ENCODE measurements at regions not wholly inside any gene's neighbourhood (a gene's known extent, or its start where the extent isn't known, plus 50 kb on each side); places are given as distances from the start of the nearest gene placed in this dataset.

DNA sequence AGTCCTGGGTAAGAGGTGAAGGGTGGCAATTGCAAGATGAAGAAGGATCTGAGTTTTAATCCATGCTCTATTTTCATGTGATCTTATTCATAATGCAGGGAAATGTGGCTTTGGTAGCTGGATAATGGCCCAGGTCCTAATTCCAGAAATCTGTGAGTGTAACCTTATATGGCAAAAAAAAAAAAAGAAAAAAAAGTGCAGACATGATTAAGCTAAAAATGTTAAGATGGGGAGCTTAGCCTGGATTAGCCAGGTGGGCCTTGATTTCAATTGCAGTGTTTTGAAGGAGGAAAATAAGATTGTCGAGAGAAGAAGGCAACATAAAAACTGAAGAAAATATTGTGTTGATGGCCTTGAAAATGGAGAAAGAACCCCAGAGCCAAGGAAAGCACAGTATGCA lies 867.7 kb upstream of the HS3ST1 start:
- H3K4me1 ChIP-seq, result no peaks in the 10 kb centered on the region
- Mint-ChIP-seq H3K27ac (ENCODE audit: unreplicated experiment) (no peak overlapping the region), H3K36me3 (ENCODE audit: insufficient read depth, unreplicated experiment) (no peaks in the 10 kb centered on the region), H3K4me3 (ENCODE audit: unreplicated experiment) (no peak overlapping the region), H3K27me3 (ENCODE audit: insufficient read depth, unreplicated experiment) (no peaks in the 10 kb centered on the region), H3K9me3 (ENCODE audit: unreplicated experiment) (no peaks in the 10 kb centered on the region), H3K4me1 (ENCODE audit: low read depth, unreplicated experiment) (no peaks in the 10 kb centered on the region)
- no TSS peak for BruUV-seq (replicated peaks)
- no peak for DNase-seq
- no peaks in the 10 kb centered on the region for H3K27me3 ChIP-seq (replicated peaks; ENCODE audit: control insufficient read depth, insufficient read depth, low read length)
- no peaks in the 10 kb centered on the region for H3K36me3 ChIP-seq (ENCODE audit: control insufficient read depth, insufficient read depth, low read length)
- ChIA-PET CTCF (no interaction called here), POLR2A (no interaction called here)
- TF ChIP-seq, protein P1, sequence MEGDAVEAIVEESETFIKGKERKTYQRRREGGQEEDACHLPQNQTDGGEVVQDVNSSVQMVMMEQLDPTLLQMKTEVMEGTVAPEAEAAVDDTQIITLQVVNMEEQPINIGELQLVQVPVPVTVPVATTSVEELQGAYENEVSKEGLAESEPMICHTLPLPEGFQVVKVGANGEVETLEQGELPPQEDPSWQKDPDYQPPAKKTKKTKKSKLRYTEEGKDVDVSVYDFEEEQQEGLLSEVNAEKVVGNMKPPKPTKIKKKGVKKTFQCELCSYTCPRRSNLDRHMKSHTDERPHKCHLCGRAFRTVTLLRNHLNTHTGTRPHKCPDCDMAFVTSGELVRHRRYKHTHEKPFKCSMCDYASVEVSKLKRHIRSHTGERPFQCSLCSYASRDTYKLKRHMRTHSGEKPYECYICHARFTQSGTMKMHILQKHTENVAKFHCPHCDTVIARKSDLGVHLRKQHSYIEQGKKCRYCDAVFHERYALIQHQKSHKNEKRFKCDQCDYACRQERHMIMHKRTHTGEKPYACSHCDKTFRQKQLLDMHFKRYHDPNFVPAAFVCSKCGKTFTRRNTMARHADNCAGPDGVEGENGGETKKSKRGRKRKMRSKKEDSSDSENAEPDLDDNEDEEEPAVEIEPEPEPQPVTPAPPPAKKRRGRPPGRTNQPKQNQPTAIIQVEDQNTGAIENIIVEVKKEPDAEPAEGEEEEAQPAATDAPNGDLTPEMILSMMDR (IDR thresholded peaks at IDR 0.05; ENCODE audit: insufficient read depth in 1 of 2, low read depth in 1 of 2, low read length in 1 of 2, severe bottlenecking in 1 of 2, unreplicated experiment in 1 of 2), result no peak
- no peaks in the 10 kb centered on the region for H3K9me3 ChIP-seq
- intact Hi-C loops (cut with micrococcal nuclease; ENCODE audit: unreplicated experiment), result no loop called here
- no peak overlapping the region for H3K4me3 ChIP-seq (ENCODE audit: low read depth, low read length)

DNA sequence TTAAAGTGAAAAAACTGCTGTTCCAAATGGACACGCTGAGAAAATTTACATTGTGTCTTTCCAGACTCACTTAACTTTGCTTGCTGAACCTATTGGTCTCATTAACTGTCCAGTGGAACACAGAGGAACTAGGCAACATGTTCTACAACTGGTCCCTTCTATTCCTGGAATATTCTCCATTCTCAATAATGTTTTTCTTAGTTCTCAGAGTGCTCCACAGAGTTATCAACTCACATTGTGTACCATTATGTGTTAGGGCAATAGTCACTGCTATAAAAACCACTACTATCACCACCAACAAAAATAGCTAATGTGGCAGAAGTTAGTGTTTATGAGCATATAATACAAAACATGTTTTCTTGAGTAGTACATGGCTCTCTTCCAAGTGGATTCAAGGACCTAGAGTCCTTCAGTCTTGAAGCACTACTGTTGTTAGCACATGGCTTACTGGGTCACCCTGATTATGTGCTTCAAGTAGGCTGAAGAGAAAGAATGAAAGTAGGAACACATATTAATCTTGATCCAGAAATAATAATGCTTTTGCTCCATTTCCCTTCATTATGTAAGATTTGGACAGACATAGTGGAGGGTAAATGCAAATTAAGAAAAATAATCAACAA lies 865.3 kb upstream of the HS3ST1 start:
- no TSS peak for BruUV-seq (replicated peaks)
- no peaks in the 10 kb centered on the region for H3K36me3 ChIP-seq (ENCODE audit: control insufficient read depth, insufficient read depth, low read length)
- POLR2A ChIA-PET, result no interaction called here
- Mint-ChIP-seq H3K27me3 (ENCODE audit: insufficient read depth, unreplicated experiment) (no peaks in the 10 kb centered on the region), H3K4me3 (ENCODE audit: unreplicated experiment) (no peak overlapping the region), H3K9me3 (ENCODE audit: unreplicated experiment) (no peaks in the 10 kb centered on the region), H3K27ac (ENCODE audit: unreplicated experiment) (no peak overlapping the region), H3K36me3 (ENCODE audit: insufficient read depth, unreplicated experiment) (no peaks in the 10 kb centered on the region), H3K4me1 (ENCODE audit: low read depth, unreplicated experiment) (no peaks in the 10 kb centered on the region)
- H3K27me3 ChIP-seq (replicated peaks; ENCODE audit: control insufficient read depth, insufficient read depth, low read length), result no peaks in the 10 kb centered on the region
- H3K4me3 ChIP-seq (ENCODE audit: low read depth, low read length), result no peak overlapping the region
- intact Hi-C loops (cut with micrococcal nuclease; ENCODE audit: unreplicated experiment), result no loop called here
- TF ChIP-seq, protein P1 (IDR thresholded peaks at IDR 0.05; ENCODE audit: insufficient read depth in 1 of 2, low read depth in 1 of 2, low read length in 1 of 2, severe bottlenecking in 1 of 2, unreplicated experiment in 1 of 2), result no peak
- H3K4me1 ChIP-seq, result no peaks in the 10 kb centered on the region
- DNase-seq, result no peak
- CTCF ChIA-PET, result no interaction called here
- H3K9me3 ChIP-seq, result no peaks in the 10 kb centered on the region

DNA sequence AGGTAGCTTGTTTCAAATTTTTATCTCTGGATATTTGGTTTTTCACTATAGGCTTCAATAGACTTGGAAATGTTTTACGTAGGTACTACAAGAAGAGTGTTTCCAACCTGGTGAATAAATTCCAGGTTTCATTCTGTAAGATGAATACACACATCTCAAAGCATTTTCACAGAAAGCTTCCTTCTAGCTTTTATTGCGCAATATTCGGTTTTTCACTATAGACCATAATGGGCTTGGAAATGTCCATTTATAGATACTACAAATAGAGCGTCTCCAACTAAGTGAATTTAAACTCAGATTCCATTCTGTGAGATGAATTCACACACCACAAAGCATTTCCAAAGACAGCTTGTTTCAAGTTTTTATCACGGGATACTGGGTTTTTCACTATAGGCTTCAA lies 857.7 kb upstream of the HS3ST1 start:
- Mint-ChIP-seq H3K4me1 (ENCODE audit: low read depth, unreplicated experiment) (no peaks in the 10 kb centered on the region), H3K9me3 (ENCODE audit: unreplicated experiment) (no peaks in the 10 kb centered on the region), H3K27ac (ENCODE audit: unreplicated experiment) (no peak overlapping the region), H3K27me3 (ENCODE audit: insufficient read depth, unreplicated experiment) (no peaks in the 10 kb centered on the region), H3K4me3 (ENCODE audit: unreplicated experiment) (no peak overlapping the region), H3K36me3 (ENCODE audit: insufficient read depth, unreplicated experiment) (no peaks in the 10 kb centered on the region)
- ChIA-PET CTCF (no interaction called here), POLR2A (no interaction called here)
- no peak overlapping the region for H3K4me3 ChIP-seq (ENCODE audit: low read depth, low read length)
- H3K36me3 ChIP-seq (ENCODE audit: control insufficient read depth, insufficient read depth, low read length), result no peaks in the 10 kb centered on the region
- TF ChIP-seq, protein P1 (IDR thresholded peaks at IDR 0.05; ENCODE audit: insufficient read depth in 1 of 2, low read depth in 1 of 2, low read length in 1 of 2, severe bottlenecking in 1 of 2, unreplicated experiment in 1 of 2), result no peak
- BruUV-seq (replicated peaks), result no TSS peak
- intact Hi-C loops (cut with micrococcal nuclease; ENCODE audit: unreplicated experiment), result no loop called here
- H3K27me3 ChIP-seq (replicated peaks; ENCODE audit: control insufficient read depth, insufficient read depth, low read length), result no peaks in the 10 kb centered on the region
- no peaks in the 10 kb centered on the region for H3K4me1 ChIP-seq
- H3K9me3 ChIP-seq, result no peaks in the 10 kb centered on the region
- no peak for DNase-seq

All from Caco-2 (cell line).